GM18951 (cell line): ENCODE measurements at regions not wholly inside any gene's neighbourhood (a gene's known extent, or its start where the extent isn't known, plus 50 kb on each side); places are given as distances from the start of the nearest gene placed in this dataset.

Experiments
- POLR2A ChIP-seq: IDR thresholded peaks from 4 replicates; pipeline ENCODE4 v1.6.1; 2011; ENCODE audit warnings: mild to moderate bottlenecking; ENCODE audit not compliant: insufficient read length, insufficient read depth; ENCODE audit errors: extremely low read depth
- in situ Hi-C: fragments of 300-500 bp; cut with MboI; formaldehyde crosslinking; loops from one replicate; pipeline ENCODE4 v1.12.0; 2022; ENCODE audit warnings: low sequenced_read_pairs, mixed read lengths, inconsistent platforms; ENCODE audit not compliant: unreplicated experiment

DNA sequence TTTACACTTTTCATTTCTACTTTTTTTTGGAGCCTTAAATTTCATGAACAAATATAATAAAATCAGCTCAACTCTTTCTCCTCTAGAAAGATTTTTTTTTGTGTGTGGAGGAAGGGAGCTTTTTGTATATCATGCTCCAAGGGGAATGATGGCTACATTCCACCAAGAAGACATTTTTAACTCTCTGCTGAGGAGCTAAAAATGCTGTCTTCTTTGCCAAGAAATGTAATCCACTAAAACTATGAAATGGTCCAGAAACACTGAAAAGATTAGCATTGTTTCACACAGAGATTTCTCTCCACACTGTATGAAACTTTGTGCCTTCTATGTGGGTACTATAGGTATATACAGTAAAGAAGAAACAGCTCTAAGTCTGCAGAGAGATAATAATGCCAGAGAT, 74.1 kb upstream of the ANK3 start:
- in situ Hi-C loops, result no loop called here
- TF ChIP-seq POLR2A, result no peak

DNA sequence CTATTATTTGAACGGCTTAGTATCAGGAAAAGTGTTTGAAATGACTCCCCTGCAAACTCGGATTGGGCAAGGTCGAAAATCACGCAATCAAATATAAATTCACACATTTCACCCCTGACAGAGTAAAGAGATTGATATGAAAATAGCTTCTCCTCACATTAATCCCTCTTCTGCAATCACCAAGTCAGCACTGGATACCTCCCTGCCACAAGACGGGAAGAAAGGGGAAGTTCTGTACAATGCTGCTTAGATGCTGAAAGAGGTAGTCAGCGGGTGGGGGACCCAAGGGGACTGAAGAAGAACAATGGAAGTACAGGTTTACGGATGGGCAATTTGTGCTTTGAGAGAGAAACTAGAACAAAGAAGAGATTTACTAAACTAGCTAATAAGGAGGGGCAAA, 72.0 kb upstream of the ANK3 start:
- TF ChIP-seq POLR2A, result no peak
- in situ Hi-C loops, result no loop called here

DNA sequence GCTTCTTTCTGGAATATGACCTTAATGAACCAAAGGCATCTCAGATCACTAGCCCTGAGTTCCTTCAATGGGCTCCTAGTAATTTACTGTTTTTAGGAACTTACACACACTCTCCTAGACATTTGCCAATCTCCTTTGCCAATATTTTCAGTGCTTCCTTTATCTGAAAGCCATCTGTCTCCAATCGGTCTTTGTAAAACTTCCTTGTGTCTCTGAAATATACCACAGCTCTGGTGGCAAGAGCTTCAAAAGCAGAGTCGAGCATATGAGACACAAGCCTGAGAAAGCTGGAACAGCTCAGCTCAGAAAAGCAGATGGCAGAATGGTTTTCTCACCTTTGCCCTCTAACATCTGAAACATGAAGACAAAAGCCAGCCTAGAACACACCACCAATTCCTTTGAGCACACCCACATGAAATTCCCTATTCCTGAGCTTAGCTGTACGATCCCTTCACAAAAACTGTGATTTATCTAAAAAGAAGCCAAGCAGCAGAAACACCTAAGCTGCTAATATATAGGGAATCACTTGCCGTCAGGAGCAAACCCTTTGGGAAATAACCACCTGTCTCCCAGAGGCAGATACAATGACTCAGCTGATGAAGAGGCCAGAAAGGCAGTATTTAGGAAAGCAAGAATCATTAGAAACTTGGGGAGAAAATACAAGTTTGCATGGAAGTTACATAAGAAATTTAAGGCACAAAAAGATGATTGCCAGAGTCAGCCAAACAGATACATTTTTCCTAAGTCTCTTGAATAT, 70.2 kb upstream of the ANK3 start:
- TF ChIP-seq POLR2A, result no peak
- in situ Hi-C loops, result no loop called here

DNA sequence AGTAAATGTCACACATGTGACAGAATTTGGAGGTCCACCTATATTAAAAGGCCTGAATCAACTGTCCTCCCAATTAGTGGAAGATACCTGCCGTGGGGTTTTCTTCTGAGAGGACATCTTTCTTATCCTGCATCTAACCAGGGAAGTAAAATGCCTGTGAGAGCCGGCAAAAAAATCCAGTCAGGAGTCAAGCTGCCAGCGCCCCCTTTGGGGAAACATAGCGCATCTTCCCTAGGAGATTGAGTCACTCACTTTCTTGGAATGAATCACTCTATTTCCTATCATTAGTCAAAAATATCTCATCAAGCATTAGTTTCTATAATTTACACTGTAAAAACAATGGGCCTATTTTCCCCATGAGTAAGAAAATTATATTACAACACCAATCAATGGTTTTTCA, 66.4 kb upstream of the ANK3 start:
- no peak for TF ChIP-seq POLR2A

DNA sequence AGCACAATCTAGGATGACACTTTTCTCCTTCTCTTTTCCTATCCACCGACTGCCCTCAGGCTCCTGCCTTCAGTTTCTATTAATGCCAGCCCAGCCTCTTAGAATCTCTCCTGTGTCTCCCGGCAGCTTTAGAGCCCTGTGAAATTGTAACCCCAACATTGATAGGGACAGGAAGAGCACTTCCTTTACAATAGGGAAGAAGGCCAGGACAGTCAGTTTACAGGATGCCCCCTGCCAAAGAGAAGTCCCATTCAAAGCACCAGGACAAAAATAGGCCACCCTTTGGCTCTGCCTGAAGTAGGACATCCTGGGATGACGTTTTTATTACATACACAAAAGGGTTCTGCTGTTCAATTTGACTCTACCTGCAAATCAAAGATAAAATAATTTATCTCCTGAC, 64.7 kb upstream of the ANK3 start:
- TF ChIP-seq POLR2A, result no peak
- in situ Hi-C loops, result no loop called here

More for the DNA sequence above, 66.4 kb upstream of the ANK3 start:
- in situ Hi-C loops, result no loop called here

DNA sequence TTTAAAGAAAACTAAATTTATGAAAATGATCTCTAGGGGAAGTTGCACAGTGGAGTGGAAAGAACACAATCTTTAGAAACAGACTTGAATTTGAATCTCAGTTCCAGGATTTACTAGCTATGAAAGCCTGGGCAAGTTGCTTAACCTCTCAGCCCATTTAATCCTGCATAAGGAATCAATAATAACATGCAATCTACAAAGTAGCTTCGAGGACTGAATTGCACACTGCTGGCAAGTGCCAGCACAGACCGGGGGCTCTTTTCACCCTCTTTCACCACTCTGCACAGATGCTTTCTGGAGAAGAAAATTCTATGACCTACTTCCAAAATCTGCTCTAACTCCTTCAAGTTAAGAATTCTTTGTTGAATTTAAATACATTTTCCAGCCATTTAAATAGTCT, 63.4 kb upstream of the ANK3 start:
- in situ Hi-C loops, result no loop called here
- no peak for TF ChIP-seq POLR2A

DNA sequence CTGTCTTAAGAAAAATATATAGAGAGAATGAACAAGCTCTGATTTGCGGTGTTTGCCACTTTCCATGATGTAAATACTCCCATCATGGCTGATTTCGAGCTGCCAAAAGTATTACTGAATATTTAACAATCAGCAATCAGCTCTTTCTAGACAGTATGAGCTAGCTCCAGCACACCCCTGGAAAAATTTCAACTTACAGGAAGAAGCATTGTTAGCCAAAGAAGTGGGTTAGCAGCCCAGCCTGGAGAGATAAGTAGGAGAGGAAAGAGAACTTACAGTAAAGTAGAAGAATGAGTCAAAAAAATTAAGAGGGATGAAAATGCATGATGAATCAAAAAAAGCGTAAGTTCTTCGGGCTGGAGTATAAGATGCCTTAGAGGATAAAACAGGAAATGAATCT, 60.6 kb upstream of the ANK3 start:
- in situ Hi-C loops, result no loop called here
- no peak for TF ChIP-seq POLR2A

DNA sequence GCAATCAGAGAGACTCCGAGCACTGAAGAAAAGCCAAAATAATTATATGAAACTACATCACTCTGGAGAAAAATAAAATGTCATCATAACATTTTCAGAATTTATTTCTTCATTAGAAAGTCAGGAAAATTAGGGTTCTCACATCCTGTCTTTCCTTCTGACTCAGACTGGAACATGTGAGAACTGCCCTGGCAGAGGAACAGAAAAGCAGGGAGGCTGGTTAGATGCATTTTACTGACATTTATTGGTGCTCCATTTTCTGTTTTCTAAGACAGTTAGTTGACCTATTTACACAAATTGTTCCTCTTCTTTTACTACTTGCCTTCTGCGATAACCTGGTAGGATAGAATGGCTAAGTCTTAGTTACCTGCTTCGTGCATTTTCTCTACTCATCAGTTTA, 58.6 kb upstream of the ANK3 start:
- in situ Hi-C loops, result no loop called here
- TF ChIP-seq POLR2A, result no peak

DNA sequence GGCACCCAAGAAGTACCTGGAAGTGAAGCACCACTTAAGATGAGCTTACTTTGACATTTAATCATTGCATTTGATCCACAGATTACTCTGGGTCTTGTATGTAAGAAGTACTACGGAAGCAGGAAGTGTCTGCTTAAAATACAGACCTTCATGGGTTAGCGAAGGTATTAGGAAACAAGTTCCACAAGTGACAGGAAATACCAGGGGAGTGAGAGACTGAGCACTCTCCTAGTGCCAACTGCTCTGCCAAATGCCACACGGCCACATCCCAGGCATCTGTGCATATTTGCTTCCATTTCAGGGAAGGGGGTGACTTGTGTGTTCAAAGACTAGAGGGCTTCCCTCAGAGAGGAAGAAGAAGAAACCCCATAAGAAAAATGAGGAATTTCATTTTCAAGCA, 57.2 kb upstream of the ANK3 start:
- in situ Hi-C loops, result no loop called here
- TF ChIP-seq POLR2A, result no peak

DNA sequence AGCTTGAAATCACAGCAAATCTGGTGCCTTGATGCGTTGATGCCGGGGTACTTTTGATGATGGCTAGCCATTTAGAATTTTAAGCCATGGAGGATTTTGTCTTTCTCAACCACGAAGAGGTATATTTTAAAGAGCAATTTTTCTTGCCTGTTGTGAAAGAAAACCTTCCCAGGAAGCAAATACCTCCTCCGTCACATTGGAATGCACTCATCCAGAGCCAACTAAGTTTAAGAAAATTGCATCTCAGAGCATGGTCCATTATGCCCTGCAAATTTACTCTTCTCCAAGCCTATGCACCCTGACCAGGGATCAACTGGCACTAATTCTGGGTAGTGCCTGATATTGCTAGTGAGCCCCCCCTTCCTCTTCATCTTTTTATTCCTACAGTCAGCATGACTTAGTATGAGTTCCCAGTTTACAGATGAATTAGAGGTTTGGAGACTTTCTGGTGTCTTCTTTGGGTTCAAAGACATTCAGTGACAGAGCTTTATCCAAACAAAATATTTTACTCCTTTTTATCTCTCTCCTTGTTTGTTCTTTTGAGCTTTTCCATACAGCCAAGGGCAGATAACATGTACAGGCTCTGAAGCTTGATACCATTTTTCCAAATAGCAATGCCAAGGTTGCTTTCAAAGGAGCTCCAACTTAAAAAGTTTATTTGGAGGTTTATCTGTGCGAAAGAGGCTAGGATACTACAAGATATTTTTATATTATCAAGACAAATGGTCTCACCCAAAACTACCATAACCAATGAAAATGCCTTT, 56.6 kb upstream of the ANK3 start:
- in situ Hi-C loops, result no loop called here
- TF ChIP-seq POLR2A, result no peak

DNA sequence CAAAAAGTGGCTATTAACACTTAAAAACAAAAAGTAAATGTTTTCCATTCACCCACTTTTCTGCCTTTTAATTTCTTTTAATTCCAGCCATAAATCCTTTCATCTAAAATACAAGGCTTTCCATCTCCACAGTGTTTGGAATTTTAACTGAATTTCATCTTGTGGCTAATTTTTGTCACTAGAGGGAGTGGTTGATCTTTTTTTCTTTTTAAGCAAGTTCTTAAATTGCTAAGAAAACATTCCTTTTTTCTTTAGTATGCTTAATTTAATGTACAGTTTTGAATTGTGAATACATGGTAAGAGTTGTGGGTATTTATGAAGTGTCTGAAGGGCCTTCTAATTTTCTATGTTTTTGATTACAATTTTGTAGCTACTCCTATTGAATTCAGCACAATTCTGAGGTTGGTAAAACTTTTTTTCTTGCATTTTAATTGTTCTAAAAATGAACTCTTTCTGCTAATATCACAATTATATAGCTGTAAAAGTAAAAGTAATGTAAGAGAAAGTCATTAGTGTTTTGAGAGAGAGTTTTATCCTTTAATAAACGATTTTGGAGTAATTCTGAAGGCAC, 54.9 kb upstream of the ANK3 start:
- in situ Hi-C loops, result no loop called here
- TF ChIP-seq POLR2A, result no peak

DNA sequence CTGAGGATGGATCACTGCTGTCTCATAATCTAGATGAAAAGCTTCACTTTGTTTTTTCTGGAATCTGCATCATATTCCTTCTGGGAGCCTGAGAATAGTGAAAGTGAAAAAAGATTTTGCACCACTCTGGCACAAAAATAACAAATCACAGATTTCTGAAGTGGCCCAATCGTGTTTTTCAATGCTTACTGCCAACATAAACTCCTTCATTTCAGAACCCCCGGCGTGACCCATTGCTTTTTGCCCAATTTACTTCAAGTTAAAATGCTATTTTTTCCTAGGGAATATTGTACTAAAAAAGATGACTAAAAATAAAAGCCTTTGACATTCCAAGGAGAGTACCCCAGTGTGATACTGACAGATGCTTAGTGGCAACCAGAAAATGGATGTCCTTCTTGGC, 53.7 kb upstream of the ANK3 start:
- TF ChIP-seq POLR2A, result no peak
- in situ Hi-C loops, result no loop called here

DNA sequence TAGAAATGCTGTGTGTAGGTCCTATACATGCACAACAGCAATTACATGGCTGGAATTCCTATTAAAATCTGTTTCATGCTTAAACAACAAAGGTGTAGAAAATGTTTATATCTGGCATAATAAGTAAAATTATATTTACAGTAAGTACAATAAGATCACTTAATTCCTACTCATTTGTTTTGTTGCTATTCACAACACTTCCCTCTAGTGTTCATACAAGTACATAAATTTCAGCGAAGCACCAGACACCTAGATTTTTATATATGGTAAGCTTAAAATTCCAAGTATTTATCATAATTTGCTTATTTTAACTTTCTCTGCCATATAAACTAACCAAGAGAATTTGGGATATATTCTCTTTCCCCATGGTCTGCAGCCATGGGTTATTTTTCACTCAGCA, 51.8 kb upstream of the ANK3 start:
- in situ Hi-C loops, result no loop called here

DNA sequence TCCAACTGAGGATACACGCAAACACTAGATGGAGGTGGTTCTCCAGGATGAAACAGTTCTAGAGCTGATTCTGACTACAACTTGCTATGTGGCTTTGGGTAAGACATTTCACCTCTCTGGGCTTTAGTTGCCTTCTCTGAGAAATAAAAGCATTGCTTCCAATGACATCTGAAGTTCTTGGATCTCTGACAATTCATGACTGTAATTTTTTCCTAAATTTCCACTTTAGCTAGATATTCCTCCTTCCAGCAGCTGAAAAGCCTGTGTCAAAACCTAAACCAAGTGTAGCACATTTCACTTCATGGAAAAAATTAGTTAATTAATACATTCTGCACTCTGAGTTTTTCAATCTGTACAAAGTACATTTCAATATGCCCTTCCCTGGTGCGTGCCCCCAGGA, 50.0 kb upstream of the ANK3 start:
- in situ Hi-C loops, result loop anchor here (10.0 kb wide), 1 partner anchor 815 kb away; no protein-coding TSS in a partner anchor
- TF ChIP-seq POLR2A, result no peak

More for the DNA sequence above, 51.8 kb upstream of the ANK3 start:
- TF ChIP-seq POLR2A, result no peak
